CD4-positive, alpha-beta T cell treated with Interleukin-4 for 4 hours (primary cell): ENCODE measurements at regions not wholly inside any gene's neighbourhood (a gene's known extent, or its start where the extent isn't known, plus 50 kb on each side); places are given as distances from the start of the nearest gene placed in this dataset.
"Not testable (repeated sequence)": the region's sequence is repeated elsewhere in the genome, so short reads cannot be mapped to it uniquely, and the experiment has no call there.

Experiments used
- DNase-seq: peaks from one replicate; pipeline ENCODE4 v3.0.0-alpha.2; 2020

DNA sequence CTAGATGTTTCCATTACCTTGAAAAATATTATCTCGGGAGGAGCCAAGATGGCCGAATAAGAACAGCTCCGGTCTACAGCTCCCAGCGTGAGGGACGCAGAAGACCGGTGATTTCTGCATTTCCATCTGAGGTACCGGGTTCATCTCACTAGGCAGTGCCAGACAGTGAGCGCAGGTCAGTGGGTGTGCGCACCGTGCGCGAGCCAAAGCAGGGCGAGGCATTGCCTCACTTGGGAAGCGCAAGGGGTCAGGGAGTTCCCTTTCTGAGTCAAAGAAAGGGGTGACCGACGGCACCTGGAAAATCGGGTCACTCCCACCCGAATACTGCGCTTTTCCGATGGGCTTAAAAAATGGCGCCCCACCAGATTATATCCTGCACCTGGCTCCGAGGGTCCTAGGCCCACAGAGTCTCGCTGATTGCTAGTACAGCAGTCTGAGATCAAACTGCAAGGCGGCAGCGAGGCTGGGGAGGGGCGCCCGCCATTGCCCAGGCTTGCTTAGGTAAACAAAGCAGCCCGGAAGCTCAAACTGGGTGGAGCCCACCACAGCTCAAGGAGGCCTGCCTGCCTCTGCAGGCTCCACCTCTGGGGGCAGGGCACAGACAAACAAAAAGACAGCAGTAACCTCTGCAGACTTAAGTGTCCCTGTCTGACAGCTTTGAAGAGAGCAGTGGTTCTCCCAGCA lies 367.8 kb downstream of the NR2F1-AS1 start:
- not testable (repeated sequence) for DNase-seq

DNA sequence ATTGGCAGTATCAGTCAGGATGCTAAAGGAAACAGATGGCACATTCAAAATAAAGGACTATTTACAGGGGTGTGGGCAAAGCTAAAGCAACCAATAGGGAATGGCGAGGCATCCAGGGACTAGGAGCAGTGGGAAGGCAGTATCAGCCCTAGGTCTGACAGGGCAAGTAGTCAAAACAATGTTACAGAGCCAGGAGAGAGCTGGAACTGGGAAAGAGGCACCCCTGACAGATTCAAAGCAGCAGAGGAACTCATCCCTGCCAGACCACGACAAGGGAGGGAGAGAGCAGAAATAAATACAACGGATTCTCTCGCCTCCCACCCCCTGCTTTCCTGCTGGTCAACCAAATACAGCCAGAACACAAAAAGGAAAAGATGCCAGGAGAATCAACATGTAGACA lies 371.5 kb downstream of the NR2F1-AS1 start:
- no peak for DNase-seq

DNA sequence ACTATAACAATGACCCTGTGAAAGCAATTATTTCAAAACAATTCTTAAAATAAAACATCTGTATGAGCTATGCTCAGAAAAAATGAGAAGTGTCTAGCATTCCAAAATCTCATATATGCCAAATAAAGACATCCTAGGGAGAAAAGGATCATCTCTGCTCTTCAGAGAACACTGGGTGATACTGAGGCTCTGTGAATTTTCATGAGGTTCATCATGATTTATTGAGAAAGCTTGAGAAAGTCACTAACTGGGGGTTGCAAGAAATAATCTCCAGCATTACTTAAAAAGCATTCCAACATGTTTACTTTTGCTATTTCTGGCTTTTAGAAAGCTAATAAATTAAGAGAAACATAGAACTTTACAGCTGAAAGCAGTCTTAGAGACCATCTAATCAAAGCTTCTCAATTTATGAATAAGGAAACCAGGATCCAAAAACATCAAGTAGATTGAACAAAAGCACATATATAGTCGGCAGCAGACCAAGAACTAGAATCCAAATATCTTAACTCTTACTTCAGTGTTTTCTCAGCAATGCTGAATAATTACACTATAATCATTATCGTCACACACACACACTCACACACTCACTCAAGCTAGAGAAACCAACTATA lies 372.8 kb downstream of the NR2F1-AS1 start:
- DNase-seq: no peak

DNA sequence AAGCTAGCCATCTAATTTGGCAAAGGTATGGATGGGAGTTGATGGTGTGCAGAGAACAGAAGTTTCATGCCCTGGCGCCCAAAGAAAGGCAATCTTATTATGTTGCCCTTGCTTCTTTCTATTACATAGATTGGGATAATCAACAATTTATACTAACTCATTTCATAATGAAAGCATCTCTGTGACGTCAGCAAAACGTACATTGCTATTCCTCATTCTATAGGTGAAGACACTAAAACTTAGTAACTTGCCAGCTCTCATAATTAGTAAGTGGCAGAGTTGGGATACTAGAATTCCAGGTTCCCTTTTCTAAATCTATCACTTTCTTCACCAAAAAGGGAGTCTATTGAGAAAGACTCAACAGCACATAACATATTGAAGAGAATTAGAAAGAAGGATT lies 374.8 kb downstream of the NR2F1-AS1 start:
- no peak for DNase-seq

DNA sequence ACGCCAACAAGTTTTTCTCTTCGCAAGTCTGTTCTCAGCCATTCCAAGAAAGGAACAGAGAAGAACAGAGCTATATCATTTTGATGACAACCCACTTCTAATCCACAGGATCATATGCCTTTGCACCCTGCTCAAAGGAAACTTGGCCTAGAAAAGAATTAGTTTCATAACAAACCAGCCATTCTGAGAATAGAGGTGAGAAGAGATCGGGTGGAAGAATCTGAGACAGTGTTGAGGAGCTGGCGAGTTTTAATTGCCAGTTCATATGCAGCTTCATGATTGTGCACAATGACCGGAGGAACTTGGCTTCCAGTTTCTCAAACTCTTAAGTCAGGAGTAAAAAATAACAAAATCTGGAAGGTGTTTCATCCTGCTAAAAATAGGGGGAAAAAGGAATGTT lies 380.0 kb downstream of the NR2F1-AS1 start:
- no peak for DNase-seq

DNA sequence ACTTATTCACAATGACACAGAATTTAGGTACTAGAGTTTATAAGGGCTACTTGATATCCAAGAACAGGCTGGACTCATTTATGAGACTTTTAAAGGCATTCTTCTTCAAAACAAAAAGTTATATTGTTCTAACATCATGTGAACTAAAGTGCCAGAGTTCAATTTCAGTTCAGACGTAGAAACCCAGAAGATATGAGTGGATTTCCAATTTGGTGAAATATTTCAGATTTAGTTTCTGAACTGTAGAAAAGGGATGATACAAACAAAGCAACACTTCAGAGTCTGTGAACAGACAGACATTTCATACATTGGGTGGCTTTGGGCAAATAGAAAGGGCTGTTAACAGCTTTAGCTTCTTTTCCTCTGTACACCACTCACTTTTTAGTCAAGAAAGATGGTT lies 384.0 kb downstream of the NR2F1-AS1 start:
- DNase-seq: no peak

DNA sequence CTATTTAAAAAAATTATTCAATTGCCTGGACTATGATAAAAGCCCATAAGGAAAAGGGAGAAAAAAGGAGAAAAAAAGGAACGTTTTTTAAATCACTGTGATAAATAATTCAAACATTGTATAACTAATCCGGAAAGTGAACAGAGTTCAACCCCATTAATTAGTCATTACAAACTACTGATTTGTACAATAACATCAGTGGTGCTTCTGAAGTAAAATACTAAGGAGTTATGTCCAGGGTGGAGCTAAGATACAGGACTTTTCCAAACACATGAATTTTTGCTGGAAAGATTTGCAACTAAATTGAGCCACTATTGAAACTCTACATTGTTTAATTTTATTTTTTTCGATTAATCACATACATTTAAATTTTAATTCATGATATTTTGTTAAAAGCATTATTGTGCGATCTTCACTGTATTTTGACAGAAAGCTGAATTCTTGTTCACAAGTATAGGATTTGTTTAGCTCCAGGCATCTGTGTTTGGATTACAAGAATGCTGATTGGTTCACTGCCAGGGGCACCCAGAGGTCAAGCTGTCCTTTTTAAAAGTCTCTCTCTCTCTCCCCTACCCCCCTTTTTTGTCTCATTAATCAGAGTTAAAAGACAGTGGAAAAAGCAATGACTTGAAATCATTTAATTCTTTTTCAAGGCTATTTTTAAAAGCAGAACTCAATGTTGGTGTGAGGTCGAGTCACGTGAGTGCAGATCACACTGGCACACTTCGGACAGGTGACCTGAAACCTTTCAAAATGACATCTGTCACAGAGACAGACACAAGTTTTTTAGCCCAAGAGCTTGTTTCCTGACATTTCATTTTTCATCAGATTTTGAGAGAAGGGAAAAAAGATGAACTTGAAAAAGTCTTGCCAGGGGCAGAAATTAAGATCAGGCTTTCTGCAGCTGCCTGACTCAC lies 387.3 kb downstream of the NR2F1-AS1 start:
- no peak for DNase-seq

DNA sequence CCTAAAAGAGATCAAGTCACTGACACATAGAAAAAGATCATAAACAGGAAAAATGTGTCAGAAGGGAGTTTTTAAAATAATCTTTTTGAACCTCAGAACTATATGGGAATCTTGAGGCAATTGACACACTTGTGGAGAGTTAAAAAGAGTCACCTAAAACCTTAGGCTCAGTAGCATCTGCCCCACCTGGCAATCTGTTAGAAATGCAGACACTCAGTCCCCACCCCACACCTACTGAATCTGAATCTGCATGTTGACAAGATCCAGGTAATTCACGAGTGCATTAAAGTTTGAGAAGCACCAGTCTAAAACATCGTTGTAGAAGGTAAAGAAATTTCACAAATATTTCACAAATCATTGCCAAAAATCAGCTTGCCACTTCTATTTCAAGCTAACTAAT lies 388.3 kb downstream of the NR2F1-AS1 start:
- DNase-seq: no peak

DNA sequence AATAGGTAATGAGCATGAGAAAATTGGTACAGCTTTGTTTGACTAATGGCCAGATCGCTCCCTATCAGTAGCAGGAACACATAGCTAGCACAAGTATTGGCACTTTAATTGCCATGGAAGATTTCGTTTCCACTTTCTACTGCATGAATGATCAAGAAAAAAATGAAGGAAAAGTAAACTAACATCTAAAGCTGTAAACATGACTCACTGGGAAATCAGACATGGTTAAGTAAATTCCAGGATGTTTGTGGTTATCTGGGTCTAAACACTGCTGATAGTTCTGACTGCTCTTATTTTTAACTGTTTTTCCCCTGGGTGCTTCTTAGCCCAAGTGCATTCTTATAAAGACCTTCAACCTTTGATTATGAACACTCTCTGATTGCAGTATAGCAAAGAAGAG lies 388.9 kb downstream of the NR2F1-AS1 start:
- no peak for DNase-seq

DNA sequence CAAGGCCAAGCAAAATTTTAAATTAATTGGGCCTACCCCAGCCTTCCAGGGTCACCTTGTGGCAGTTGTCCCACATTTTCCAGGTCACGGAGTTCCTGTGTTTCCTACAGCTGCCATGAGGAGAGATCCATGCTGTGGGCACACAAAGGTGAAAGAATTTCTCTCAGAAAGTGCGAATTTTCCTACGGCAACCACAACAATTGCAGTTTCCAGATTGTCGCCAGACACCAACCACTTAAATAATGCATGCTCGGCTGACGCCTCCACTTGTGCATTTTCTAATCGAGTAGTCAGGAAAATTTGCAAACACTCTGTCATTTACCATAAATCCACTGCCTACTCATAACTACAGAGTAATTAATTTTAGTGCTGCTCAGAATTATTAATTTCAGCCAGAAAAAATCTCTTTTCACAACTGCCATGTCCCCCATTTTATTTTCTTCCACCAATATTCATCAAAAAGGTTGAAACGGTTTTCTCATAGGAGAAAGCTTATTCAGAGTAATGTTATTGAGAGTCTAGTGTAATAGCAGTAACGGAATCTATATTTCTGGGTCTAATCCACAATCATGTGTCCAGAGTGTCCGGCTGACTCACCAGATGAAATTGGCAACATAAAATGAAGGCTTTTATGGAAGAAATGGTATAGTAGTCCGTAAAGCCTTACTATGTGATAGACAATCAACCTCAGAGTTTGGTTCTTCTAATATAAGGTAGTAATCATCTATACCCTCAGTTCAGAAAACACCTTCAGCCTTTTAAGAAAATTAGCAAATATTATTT lies 389.8 kb downstream of the NR2F1-AS1 start:
- no peak for DNase-seq

DNA sequence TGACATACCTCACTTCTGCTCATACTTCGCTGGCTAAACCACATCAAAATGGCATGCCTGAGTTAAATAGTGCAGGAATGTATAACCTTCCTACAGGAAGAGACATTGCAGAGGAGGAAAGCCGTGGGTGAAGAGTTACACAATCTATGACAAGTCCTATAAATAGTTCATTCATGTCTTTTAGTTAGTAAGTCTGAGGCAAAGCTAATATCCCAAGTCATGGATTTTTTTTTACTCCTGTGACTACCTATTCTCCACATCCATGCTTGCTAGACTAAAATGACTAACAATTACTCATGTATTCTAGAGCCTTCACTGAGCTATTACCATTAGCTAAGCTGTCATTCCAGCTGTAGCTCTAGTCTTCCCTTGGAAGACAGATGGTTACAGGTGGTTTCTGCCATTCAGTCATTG lies 391.3 kb downstream of the NR2F1-AS1 start:
- DNase-seq: no peak

DNA sequence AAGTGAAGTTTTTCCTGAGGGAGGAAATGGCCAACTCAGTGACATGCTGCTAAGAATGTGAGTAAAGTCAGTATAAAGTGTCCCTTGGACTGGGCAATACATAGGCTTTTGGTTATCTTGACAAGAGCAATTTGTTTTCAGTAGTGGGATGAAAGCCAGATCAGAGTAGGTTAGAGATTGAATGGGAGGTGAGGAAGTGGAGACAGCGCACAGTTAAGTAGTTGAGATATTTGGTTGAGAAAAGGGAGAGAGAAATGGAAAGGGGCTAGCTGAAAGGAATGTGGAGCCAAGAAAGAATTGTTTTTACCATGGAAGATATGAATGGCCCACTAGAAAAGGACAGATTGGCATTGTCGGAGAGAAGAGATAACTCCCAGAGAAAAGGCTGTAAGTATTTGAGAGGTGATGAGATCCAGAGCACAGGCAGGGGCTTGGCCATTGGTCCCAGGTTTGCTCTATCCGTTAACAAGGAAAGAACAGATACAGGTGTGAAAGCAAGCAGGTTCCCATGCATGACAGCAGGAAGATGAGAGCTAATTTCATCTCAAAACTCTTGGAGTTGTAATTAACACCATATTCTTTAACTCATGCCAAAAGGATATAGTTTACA lies 392.0 kb downstream of the NR2F1-AS1 start:
- DNase-seq: no peak

DNA sequence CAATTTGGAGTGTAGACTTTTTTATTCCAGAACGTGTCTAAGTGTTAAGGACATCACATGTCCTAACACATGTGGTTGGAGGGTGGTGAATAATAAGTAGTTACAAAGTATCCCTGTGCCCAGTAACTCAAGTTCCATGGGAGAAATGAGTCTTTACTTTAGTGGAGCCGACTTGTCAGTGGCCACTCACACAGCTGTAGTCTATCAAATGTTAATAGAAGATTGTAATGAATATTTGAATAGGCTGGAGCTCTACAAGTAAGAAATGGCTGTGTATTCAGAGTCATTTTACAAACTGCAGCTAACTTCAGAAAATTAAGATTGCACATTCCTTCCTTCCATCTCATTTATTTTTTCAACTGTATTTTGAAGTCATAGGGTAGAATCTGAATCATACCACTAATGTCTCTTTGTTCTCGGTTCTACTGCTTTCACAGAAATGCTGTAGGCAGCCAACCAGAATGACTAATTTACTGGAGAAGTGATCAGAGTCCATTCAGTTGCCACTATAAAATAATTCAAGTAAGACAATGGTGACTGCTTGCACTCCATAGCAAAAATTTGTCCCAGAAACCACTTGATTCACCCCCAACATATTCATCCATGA lies 394.8 kb downstream of the NR2F1-AS1 start:
- no peak for DNase-seq

DNA sequence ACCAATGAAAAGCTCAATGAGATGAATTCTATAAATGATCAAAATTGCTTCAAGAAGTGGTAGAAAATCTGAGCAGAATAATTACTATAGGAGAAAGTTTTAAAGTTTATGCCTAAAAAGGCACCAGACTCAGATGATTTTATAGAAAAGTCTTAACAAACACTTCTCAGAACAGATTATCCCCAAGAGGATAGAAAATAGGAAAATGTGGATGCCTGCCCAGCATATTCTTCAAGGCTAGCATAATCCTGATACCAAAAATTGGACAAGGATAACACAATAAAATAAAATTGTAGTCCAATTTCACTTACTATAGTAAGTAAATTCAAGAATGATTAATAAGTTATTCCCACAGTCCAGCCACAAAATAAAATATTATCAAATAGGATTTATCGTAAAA lies 397.0 kb downstream of the NR2F1-AS1 start:
- DNase-seq: no peak

DNA sequence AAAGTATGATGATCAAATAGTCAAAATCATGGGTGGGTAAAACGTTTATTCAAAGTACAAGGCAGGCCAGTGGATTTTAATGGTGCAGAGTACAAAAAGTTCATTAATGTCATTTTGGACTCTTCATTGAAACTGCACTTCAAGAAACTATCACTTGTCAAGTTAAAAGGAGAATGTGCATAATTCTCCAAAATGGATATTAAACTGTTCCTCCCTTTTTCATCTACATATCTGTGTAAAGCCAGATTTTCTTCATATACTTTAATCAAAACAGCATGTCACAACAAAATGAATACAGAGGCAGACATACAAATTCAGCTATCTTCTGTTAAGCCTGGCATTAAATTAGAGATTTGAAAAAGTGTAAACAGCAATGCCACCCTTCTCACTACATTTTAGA lies 401.6 kb downstream of the NR2F1-AS1 start:
- DNase-seq: no peak

DNA sequence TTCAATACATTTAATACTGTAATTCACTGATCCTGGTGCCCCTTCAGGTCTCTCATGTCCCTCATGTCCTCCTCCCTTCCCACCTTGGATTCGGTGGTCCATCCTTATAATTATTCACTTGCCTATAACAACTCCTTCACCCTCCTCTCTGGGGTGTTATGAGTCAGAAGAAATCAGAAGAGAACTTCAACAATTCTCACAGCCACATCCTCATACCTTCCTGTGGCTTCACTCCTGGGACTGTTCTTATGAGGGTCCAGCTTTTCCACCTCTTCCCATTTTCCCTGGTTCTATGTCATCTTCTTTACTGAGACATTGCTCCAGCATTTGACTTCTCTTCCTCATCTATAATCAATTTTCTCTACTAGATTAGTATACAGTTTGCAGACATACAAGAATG lies 406.1 kb downstream of the NR2F1-AS1 start:
- no peak for DNase-seq

DNA sequence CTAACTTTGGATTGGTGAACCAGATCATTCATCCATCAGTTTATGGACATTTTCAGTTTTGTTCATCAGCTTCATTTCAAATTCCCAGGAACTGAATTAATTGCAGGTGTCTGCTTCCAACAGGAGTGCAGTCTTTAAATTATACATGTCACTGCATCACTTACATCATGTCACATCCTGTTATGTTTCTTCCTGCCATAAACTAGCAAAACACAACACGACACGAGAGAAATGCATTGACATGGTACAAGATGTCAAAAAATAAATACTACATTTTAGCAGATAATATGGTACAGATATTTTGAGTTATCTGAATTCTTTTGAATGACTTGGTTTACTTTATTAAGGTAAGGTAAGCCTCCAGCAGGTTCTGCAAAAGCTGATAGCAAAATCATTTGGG lies 415.5 kb downstream of the NR2F1-AS1 start:
- no peak for DNase-seq

DNA sequence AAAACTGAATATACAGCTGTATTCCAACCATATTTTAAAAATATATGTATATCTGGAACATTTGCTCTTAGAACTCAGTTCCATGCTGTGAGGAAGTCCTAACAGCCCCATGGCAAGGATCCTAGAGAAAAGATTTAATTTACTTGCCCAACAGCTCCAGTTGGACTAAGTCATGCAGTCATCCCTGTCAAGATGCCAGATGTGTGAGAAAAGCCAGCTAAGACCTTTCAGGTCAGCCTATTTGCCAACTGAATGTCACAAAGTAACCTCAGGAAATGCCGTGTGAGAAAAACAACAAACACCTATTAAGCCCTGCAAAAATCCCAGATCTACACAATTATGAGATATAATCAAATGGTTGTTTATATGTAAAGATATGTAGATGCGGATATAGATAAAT lies 416.3 kb downstream of the NR2F1-AS1 start:
- DNase-seq: no peak

DNA sequence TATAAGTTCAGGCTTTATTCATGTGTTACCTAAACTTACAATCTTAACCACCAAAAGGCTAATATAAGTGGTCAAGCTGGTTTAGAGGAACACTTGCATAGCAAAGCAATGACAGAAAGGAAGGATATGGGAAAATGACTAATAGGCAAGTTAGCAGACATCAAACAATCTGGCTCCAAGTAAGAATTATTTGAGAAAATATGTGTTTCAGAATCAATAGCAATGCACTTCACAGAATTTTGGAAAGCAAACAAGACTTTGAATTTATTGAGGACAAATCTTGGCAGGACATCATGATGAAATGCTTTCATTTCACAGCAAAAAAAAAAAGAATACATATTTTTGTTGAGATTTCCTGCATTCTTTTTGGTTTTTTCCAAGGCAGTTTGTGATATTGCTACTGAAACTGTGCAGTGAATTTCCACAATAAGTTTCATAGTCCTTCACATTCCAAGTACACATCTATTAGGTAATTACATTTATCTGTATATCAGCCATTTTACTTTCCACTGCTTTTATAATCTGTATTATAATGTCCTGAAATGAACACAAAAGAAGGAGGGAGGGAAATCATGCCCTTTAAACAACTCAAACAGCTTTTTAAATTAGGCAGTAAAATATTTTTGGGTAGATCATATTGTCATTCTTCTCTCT lies 417.9 kb downstream of the NR2F1-AS1 start:
- DNase-seq: no peak

DNA sequence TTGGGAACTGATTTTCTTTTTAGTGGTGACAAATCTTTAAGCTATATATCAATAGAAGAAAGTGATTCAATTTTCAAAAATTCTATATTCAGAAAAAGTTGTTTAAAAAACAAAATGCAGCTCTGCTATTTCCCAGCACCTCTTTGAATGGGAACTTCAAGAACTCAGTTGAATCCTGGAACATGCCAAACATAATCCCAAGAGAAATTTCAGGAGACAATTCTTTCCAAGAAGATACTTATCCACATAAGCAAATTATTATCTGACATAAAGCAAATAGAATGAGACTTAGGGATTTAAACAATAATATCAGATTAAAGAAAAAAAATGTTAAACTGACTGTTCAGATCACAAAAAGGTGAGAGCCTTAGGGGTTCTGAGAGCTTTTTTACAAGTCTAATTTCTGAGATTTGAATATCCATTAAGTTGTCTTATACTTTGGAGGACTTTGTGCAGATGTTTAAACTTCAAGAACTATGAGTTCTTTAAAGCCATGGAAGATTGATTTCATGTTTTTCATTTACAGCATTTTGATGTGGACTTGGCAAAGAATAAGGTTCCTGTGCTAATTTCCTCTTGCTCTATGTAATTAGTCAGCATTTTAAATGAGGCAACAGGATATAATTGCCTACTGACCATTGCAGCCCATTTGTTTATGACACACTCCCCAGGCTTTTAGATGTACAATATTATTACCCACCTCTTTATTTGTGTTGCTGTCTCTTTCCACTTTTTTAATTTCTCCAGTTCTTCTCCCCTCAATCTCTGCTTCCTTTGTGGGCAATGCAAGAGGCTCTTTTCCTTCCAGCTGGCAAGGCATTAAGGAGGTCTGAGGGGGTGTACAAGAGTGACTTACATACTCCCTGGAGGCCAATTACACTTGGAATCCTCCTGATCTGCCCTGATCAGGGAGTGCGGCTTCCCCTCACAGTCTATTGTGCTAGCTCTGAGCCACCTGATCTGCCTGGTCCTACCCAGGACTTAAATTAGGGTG lies 419.1 kb downstream of the NR2F1-AS1 start:
- DNase-seq: no peak
